Fibroblast of the aortic adventitia (primary cell): ENCODE measurements at regions not wholly inside any gene's neighbourhood (a gene's known extent, or its start where the extent isn't known, plus 50 kb on each side); places are given as distances from the start of the nearest gene placed in this dataset.

Experiments used
- DNase-seq: peaks from one replicate; pipeline ENCODE4 v3.0.0-alpha.2; 2010; ENCODE audit warnings: low read depth
- H3K4me3 ChIP-seq: 2 replicates; pipeline ENCODE4 v1.5.1; 2011; ENCODE audit warnings: low read depth, mild to moderate bottlenecking, control low read depth, low read length, moderate library complexity
- TF ChIP-seq, protein P1 (sequence below): IDR thresholded peaks from 2 replicates; pipeline ENCODE4 v1.5.1; 2011; ENCODE audit warnings: mild to moderate bottlenecking, low read length, control low read depth, inconsistent platforms; ENCODE audit not compliant: insufficient read depth

DNA sequence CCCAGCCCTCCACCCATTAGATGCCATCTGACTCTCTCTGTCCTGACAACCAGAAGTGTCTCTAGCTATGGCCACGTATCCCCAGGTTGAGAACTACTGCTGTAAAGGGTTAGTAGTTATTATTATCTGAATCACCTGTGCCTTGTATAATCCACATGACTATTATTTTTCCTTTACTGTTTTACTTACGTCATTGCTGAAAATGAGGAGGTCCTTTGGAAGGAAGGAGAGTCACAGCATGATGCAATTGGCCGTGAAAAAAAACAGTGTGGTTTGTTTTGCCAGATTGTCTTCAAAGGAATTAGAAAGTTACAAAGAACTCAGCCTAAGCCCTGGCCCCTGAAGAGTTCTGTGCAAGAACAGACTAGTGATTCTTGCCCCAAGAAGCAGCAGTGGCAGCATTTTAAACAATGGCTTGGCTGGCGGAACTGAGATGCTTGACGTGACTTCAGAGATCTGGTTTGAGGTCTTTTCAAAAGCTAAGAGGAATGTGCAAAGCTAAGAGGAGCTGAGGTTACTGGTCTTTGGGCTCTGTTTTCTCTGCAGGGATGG, 413.3 kb upstream of the EEF2KMT start:
- no peak for DNase-seq
- no peak overlapping the region for H3K4me3 ChIP-seq
- TF ChIP-seq, protein P1, sequence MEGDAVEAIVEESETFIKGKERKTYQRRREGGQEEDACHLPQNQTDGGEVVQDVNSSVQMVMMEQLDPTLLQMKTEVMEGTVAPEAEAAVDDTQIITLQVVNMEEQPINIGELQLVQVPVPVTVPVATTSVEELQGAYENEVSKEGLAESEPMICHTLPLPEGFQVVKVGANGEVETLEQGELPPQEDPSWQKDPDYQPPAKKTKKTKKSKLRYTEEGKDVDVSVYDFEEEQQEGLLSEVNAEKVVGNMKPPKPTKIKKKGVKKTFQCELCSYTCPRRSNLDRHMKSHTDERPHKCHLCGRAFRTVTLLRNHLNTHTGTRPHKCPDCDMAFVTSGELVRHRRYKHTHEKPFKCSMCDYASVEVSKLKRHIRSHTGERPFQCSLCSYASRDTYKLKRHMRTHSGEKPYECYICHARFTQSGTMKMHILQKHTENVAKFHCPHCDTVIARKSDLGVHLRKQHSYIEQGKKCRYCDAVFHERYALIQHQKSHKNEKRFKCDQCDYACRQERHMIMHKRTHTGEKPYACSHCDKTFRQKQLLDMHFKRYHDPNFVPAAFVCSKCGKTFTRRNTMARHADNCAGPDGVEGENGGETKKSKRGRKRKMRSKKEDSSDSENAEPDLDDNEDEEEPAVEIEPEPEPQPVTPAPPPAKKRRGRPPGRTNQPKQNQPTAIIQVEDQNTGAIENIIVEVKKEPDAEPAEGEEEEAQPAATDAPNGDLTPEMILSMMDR: no peak

DNA sequence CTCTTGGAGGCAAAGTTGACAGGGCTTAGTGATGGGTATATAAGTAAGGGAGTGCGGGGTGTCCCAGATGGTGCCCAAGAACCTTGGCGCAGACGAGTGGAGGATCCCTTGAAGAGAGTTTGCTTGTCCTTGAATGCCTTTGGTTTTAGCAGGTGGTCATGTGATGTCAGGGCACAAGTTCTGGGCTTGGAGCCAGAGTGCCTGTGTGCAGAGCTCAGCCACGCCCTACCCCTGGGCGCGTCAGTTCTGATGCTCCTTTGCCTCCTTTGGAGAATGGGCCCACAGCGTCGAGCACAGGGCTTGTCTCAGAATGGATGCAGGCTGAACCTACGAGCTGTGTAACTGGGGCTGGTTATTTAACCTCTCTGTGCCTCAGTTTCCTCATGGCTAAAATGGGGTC, 412.2 kb upstream of the EEF2KMT start:
- no peak for DNase-seq
- TF ChIP-seq, protein P1: no peak
- no peak overlapping the region for H3K4me3 ChIP-seq

DNA sequence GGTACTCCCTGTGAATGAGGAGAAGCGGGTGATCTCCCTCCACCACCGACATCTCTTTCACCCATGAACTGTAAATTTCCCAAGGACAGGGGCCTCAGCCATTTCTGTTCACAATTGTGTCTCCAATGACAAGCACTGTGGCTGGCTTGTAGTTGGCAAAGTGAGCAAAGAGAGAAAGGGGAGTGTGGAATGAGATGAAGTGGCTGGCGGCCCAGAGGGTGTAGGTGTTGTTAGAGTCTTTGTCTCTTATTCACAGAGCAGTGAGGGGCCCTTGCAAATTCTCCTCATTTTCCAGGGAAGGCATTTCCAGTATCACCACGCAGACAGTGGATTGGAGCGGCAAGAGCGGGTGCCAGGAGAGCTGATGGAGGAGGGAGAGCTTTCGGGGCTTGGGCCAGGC, 411.7 kb upstream of the EEF2KMT start:
- no peak for DNase-seq
- TF ChIP-seq, protein P1: no peak
- H3K4me3 ChIP-seq: no peak overlapping the region

DNA sequence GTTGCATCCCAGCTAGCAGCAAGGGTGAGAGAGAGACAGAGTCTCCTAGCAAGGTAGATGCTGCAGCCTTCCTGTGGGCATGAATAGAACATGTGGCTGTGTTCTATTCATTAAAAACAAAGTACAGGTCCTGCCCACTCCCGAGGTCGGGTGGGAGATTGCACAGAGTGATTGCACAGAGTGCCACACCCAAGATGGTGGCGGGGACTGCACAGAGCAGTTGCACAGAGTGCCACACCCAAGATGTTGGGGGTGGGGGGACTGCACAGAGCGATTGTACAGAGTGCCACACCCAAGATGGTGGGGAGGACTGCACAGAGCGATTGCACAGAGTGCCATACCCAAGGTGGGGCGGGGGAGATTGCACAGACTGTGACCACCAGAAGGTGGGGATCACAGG, 410.8 kb upstream of the EEF2KMT start:
- no peak overlapping the region for H3K4me3 ChIP-seq
- no peak for DNase-seq
- TF ChIP-seq, protein P1: no peak

DNA sequence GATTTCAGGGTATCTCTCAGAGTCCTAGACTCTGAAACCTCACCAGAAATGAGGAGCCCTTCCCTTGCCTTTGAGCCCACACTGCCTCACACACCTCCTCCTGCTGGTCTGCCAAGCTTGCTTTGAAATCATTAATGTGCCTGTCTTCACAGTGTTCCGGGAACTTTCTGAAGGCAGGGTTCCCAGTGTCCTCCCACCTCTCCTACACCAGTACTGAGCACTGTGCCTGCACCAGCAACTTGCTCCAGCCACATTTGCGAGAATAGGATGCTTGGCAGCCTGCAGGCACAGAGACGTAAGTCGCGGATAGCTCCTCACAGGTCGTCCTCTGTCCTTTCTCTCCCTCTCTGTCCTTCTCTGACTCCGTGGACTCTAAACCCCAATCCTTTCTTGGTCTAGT, 408.4 kb upstream of the EEF2KMT start:
- DNase-seq: no peak
- H3K4me3 ChIP-seq: no peak overlapping the region
- TF ChIP-seq, protein P1: no peak

DNA sequence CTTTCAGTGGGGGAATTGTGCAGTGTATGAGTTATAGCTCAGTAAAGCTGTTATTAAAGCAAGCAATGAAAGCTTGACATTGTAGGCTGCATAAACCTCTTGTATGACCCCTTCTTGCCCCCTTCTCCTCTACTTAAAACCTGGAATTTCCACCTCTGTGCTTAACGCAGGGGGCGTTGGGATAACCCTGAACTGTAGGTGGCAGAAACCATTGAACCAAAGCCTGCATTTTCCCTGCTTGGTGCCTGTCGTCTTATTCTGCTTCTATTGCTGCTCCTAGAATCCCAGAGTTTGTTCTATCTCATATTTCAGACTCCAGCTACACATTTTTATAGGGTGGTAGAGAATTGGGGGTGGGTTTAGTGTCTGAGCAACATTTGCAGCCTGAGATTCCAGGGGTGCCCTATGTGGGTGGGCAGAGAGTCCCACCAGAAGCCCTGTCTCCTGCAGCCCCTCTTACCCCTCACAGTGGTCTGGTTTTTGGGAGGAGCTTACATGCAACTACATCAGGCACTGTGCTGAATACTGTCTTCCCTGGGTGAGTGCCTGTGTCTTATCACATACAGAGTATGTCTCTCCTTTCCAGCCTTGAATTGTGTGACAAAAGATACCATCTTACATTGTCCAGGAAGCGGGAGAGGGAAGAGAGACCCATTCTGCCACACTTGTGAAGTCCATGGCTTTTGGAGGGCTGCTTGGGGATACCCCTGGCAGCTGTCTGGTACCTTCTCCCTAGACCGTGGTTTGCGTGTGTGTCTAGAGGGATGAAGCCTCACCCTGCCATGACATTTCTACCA, 407.7 kb upstream of the EEF2KMT start:
- TF ChIP-seq, protein P1: no peak
- DNase-seq: no peak
- H3K4me3 ChIP-seq: no peak overlapping the region
